A549 (cell line): ENCODE measurements at regions not wholly inside any gene's neighbourhood (a gene's known extent, or its start where the extent isn't known, plus 50 kb on each side); places are given as distances from the start of the nearest gene placed in this dataset.

Experiments used
- ATAC-seq, 2 experiments: fragments of 200-7000 bp in 1 of 2; fragments of >200 bp in 1 of 2; cut with Nextera tagmentation in 1 of 2; cut with Tn5 transposase in 1 of 2; 3 replicates each; pipeline versions ENCODE4 v1.8.0 to v1.9.1; 2018 to 2020; ENCODE audit warnings: mild to moderate bottlenecking in 1 of 2, moderate library complexity in 1 of 2
- CTCF ChIA-PET: fragments of 300-600 bp; sonication (Branson Sonifier 250); formaldehyde crosslinking; extraction: SDS; loops from one replicate; lab custom pipeline; 2021; ENCODE audit warnings: antibody characterized with exemption, inconsistent platforms; lab: Yijun Ruan, JAX
- POLR2A ChIA-PET: fragments of 350-600 bp; formaldehyde crosslinking; extraction: SDS; loops from one replicate; lab custom pipeline; 2021; ENCODE audit warnings: antibody characterized with exemption, inconsistent platforms; lab: Yijun Ruan, JAX
- DNase-seq, 2 experiments: peaks; one replicate each; pipeline versions ENCODE4 v3.0.0 to v3.0.0-alpha.2; 2011 to 2016; ENCODE audit warnings: low read depth in 1 of 2, low spot score in 1 of 2
- FAIRE-seq: peaks from 2 replicates; lab custom pipeline; 2011; peaks lifted over from hg19 to GRCh38; lab: Jason Lieb, UNC
- H3K27ac ChIP-seq, 2 experiments: fragments of >200 bp; sonication (Bioruptor Twin); formaldehyde crosslinking; 3 replicates each; pipeline ENCODE4 v1.5.1; 2016 to 2017
- H3K4me1 ChIP-seq: fragments of >200 bp; sonication (Bioruptor Twin); formaldehyde crosslinking; 3 replicates; pipeline ENCODE4 v1.6.1; 2016
- H3K4me2 ChIP-seq: fragments of >200 bp; sonication (Bioruptor Twin); formaldehyde crosslinking; 3 replicates; pipeline ENCODE4 v1.6.1; 2016
- H3K4me3 ChIP-seq: fragments of >200 bp; sonication (Bioruptor Twin); formaldehyde crosslinking; 3 replicates; pipeline ENCODE4 v1.5.1; 2016
- H3K9me3 ChIP-seq: fragments of >200 bp; sonication (Bioruptor Twin); formaldehyde crosslinking; 3 replicates; pipeline ENCODE4 v1.6.1; 2016
- ATOH8 ChIP-seq: fragments of 250-450 bp; sonication (Bioruptor Pico); IDR thresholded peaks from 2 replicates; pipeline ENCODE4 v1.5.0; 2020; ENCODE audit warnings: low read depth, mild to moderate bottlenecking, moderate library complexity
- BHLHE40 ChIP-seq: IDR thresholded peaks from 2 replicates; pipeline ENCODE4 v1.6.1; 2012; ENCODE audit warnings: low read depth, low read length, inconsistent platforms
- CBX2 ChIP-seq: fragments of 200-600 bp; sonication (generic); IDR thresholded peaks from 2 replicates; pipeline ENCODE4 v1.6.1; 2016; ENCODE audit warnings: low read depth, mild to moderate bottlenecking, borderline replicate concordance
- CBX8 ChIP-seq: fragments of 200-600 bp; sonication (generic); IDR thresholded peaks from 2 replicates; pipeline ENCODE4 v1.6.1; 2016
- CEBPB ChIP-seq, 2 experiments: fragments of >200 bp in 1 of 2; sonication (Bioruptor Twin) in 1 of 2; formaldehyde crosslinking in 1 of 2; IDR thresholded peaks; 2 replicates each; pipeline ENCODE4 v1.6.1; 2012 to 2016
- E2F6 ChIP-seq: IDR thresholded peaks from 2 replicates; pipeline ENCODE4 v1.6.1; 2012; ENCODE audit warnings: low read depth, borderline replicate concordance
- EHF ChIP-seq: fragments of 250-450 bp; sonication (Bioruptor Pico); IDR thresholded peaks from 2 replicates; pipeline ENCODE4 v1.5.0; 2020; ENCODE audit warnings: mild to moderate bottlenecking
- EHMT2 ChIP-seq: fragments of 200-600 bp; sonication (generic); IDR thresholded peaks from 2 replicates; pipeline ENCODE4 v1.6.1; 2016; ENCODE audit warnings: antibody characterized with exemption, low read depth, mild to moderate bottlenecking, moderate library complexity
- GATA3 ChIP-seq: IDR thresholded peaks from 2 replicates; pipeline ENCODE4 v1.6.1; 2012; ENCODE audit warnings: borderline replicate concordance
- HDAC2 ChIP-seq: fragments of 200-600 bp; sonication (generic); IDR thresholded peaks from 2 replicates; pipeline ENCODE4 v1.6.1; 2016
- HES2 ChIP-seq: fragments of >200 bp; sonication (Bioruptor Twin); formaldehyde crosslinking; IDR thresholded peaks from 2 replicates; pipeline ENCODE4 v1.6.1; 2016
- HOXA7 ChIP-seq: fragments of 250-450 bp; sonication (Bioruptor Pico); IDR thresholded peaks from 2 replicates; pipeline ENCODE4 v1.5.0; 2020; ENCODE audit warnings: mild to moderate bottlenecking, moderate library complexity
- HOXB13 ChIP-seq: fragments of 250-450 bp; sonication (Bioruptor Pico); IDR thresholded peaks from 2 replicates; pipeline ENCODE4 v1.5.0; 2020; ENCODE audit warnings: low read depth, mild to moderate bottlenecking, moderate library complexity
- HOXB5 ChIP-seq: fragments of 250-450 bp; sonication (Bioruptor Pico); IDR thresholded peaks from 2 replicates; pipeline ENCODE4 v1.5.0; 2020; ENCODE audit warnings: mild to moderate bottlenecking, moderate library complexity
- POLR2A ChIP-seq: IDR thresholded peaks from 2 replicates; pipeline ENCODE4 v1.6.1; 2012; ENCODE audit warnings: mild to moderate bottlenecking, low read length
- RARB ChIP-seq: fragments of 250-450 bp; sonication (Bioruptor Pico); IDR thresholded peaks from 2 replicates; pipeline ENCODE4 v1.8.0; 2021; ENCODE audit warnings: mild to moderate bottlenecking, moderate library complexity
- RCOR1 ChIP-seq: fragments of 150-350 bp; IDR thresholded peaks from 2 replicates; pipeline ENCODE4 v1.6.1; 2014; ENCODE audit warnings: antibody characterized with exemption, low read length, low read depth
- REST ChIP-seq: fragments of 200-600 bp; sonication (generic); IDR thresholded peaks from 2 replicates; pipeline ENCODE4 v1.6.1; 2016; ENCODE audit warnings: antibody characterized with exemption, mild to moderate bottlenecking, moderate library complexity
- RFX5 ChIP-seq: fragments of 450-650 bp; IDR thresholded peaks from 2 replicates; pipeline ENCODE4 v1.7.1; 2014; ENCODE audit warnings: antibody characterized with exemption, mild to moderate bottlenecking, moderate library complexity
- RNF2 ChIP-seq: fragments of 200-600 bp; sonication (generic); IDR thresholded peaks from 2 replicates; pipeline ENCODE4 v1.6.1; 2016; ENCODE audit warnings: low read depth, mild to moderate bottlenecking, antibody characterized with exemption, moderate library complexity, borderline replicate concordance
- TFCP2L1 ChIP-seq: fragments of 250-450 bp; sonication (Bioruptor Pico); IDR thresholded peaks from 2 replicates; pipeline ENCODE4 v1.5.0; 2021; ENCODE audit warnings: mild to moderate bottlenecking
- USF2 ChIP-seq: fragments of 450-650 bp; IDR thresholded peaks from 2 replicates; pipeline ENCODE4 v1.6.1; 2014; ENCODE audit warnings: antibody characterized with exemption
- ZC3H11A ChIP-seq: fragments of 450-650 bp; IDR thresholded peaks from 2 replicates; pipeline ENCODE4 v1.6.1; 2014; ENCODE audit warnings: antibody characterized with exemption, mild to moderate bottlenecking
- ZFP36 ChIP-seq: fragments of 450-650 bp; IDR thresholded peaks from 2 replicates; pipeline ENCODE4 v1.6.1; 2014; ENCODE audit warnings: borderline replicate concordance; ENCODE audit not compliant: partially characterized antibody
- ZSCAN20 ChIP-seq: fragments of 250-450 bp; sonication (Bioruptor Pico); IDR thresholded peaks from 2 replicates; pipeline ENCODE4 v1.8.0; 2022; ENCODE audit warnings: mild to moderate bottlenecking, moderate library complexity
- WGBS: methylation state at CpG from one replicate; pipeline ENCODE4 v1.1.6; 2017; ENCODE audit errors: missing lambda C conversion rate; 5-methylcytosine and 5-hydroxymethylcytosine counted together

GRCh38 chr1:8134546-8135235, 108.6 kb upstream of the ERRFI1 start:
- H3K4me3 ChIP-seq = no peak overlapping the region
- WGBS = 87% methylated on average over 14 of the region's 14 CpGs
- peak overlapping the region; percentile 34 to 85; a peak in 4 of 6 replicates for H3K27ac ChIP-seq
- ATAC-seq (no peak), DNase-seq (no peak), FAIRE-seq (no peak)
- H3K4me1 ChIP-seq = peaks cover 34% of the 10 kb centered on the region
- CTCF ChIA-PET = interaction anchor here (0.7 kb wide), 1 partner anchor 120 kb away, joined by 3 read pairs; no protein-coding TSS in a partner anchor
- no peaks in the 10 kb centered on the region for H3K9me3 ChIP-seq
- POLR2A ChIA-PET = no interaction called here
- H3K4me2 ChIP-seq = peak overlapping the region; percentile 39
- TF ChIP-seq EHMT2 (no peak), HOXB13 (no peak), CBX8 (no peak), ZC3H11A (no peak)

- Histone ChIP-seq H3K9me3 (no peaks in the 10 kb centered on the region), H3K4me2 (peak overlapping the region; percentile 39), H3K27ac (peak overlapping the region; percentile 34 to 85; a peak in 5 of 6 replicates), H3K4me3 (no peak overlapping the region), H3K4me1 (peaks cover 34% of the 10 kb centered on the region)
- ChIA-PET POLR2A (no interaction called here), CTCF (interaction anchor here (0.6 to 0.8 kb wide), 2 partner anchors 36 to 73 kb away, joined by 3 read pairs; no protein-coding TSS in a partner anchor)
- FAIRE-seq (no peak), ATAC-seq (no peak), DNase-seq (no peak)
- TF ChIP-seq RARB (CRISPR knock-in tag) = no peak
- no peak for TF ChIP-seq GATA3
- TF ChIP-seq HDAC2 = no peak
- no peak for TF ChIP-seq E2F6
- TF ChIP-seq EHF = no peak
- no peak for TF ChIP-seq REST
- no peak for TF ChIP-seq USF2
- TF ChIP-seq TFCP2L1 (CRISPR knock-in tag) = no peak
- no peak for TF ChIP-seq HOXB5 (CRISPR knock-in tag)
- TF ChIP-seq ZSCAN20 (CRISPR knock-in tag) = no peak
- WGBS = 44% methylated on average over 4 of the region's 4 CpGs
These were observed 107.7 kb upstream of the ERRFI1 start for GRCh38 chr1:8133657-8134430.

GRCh38 chr1:8133190-8133589, 107.1 kb upstream of the ERRFI1 start:
- peaks cover 29% of the 10 kb centered on the region for H3K4me1 ChIP-seq
- CTCF ChIA-PET = interaction anchor here (0.8 to 1.4 kb wide), 2 partner anchors 36 to 181 kb away, joined by 3 read pairs; no protein-coding TSS in a partner anchor
- H3K27ac ChIP-seq = peak overlapping the region; percentile 34 to 85; a peak in 5 of 6 replicates
- ATAC-seq (no peak), DNase-seq (no peak), FAIRE-seq (no peak)
- no peak for TF ChIP-seq HES2
- TF ChIP-seq RNF2 = no peak
- no peak for TF ChIP-seq CEBPB (IDR thresholded peaks at IDR 0.05)
- no peak for TF ChIP-seq HOXB13
- TF ChIP-seq ATOH8 (CRISPR knock-in tag) = no peak
- TF ChIP-seq BHLHE40 = no peak
- TF ChIP-seq RFX5 = no peak
- TF ChIP-seq RCOR1 = no peak
- TF ChIP-seq HDAC2 = no peak
- TF ChIP-seq HOXB5 (CRISPR knock-in tag) = no peak
- no peak for TF ChIP-seq CBX2
- TF ChIP-seq ZFP36 = no peak
- TF ChIP-seq POLR2A = no peak
- no peak for TF ChIP-seq HOXA7 (CRISPR knock-in tag)
- no peaks in the 10 kb centered on the region for H3K9me3 ChIP-seq
- WGBS = 48% methylated on average over 4 of the region's 5 CpGs
- H3K4me2 ChIP-seq = peak overlapping the region; percentile 39
- H3K4me3 ChIP-seq = no peak overlapping the region
- POLR2A ChIA-PET = no interaction called here
